Lower lobe of right lung (tissue), 2 donors: ENCODE measurements at regions not wholly inside any gene's neighbourhood (a gene's known extent, or its start where the extent isn't known, plus 50 kb on each side); places are given as distances from the start of the nearest gene placed in this dataset.

Experiments used
- ATAC-seq, 2 donors: fragments of 200-7000 bp; cut with Tn5 transposase; one replicate each; pipeline ENCODE4 v1.9.1; 2020 to 2022; ENCODE audit warnings: mild to moderate bottlenecking in 2 of 2, moderate library complexity in 2 of 2
- DNase-seq: peaks from one replicate; pipeline ENCODE4 v3.0.0-alpha.2; 2020
- H3K27ac ChIP-seq: fragments of 200-600 bp; one replicate; pipeline ENCODE4 v1.8.0; 2022
- H3K27me3 ChIP-seq: fragments of 200-600 bp; one replicate; pipeline ENCODE4 v1.8.0; 2022; ENCODE audit warnings: low read depth
- H3K36me3 ChIP-seq: fragments of 200-600 bp; one replicate; pipeline ENCODE4 v1.8.0; 2022; ENCODE audit warnings: mild to moderate bottlenecking
- H3K4me1 ChIP-seq: fragments of 200-600 bp; one replicate; pipeline ENCODE4 v1.8.0; 2022
- H3K4me3 ChIP-seq: fragments of 200-600 bp; one replicate; pipeline ENCODE4 v1.8.0; 2022; ENCODE audit warnings: mild to moderate bottlenecking
- H3K9me3 ChIP-seq: fragments of 200-600 bp; one replicate; pipeline ENCODE4 v1.8.0; 2022
- intact Hi-C: fragments of 100-400 bp; cut with DNase I; formaldehyde crosslinking; loops from one replicate; pipeline ENCODE4 v1.11.0; 2022
- TF ChIP-seq, protein P1 (sequence below): fragments of 200-600 bp; IDR thresholded peaks from one replicate; pipeline ENCODE4 v1.8.0; 2022; ENCODE audit warnings: antibody characterized with exemption, mild to moderate bottlenecking
- donor health status: DM: no; HTN: yes; CAD: no; lungs with severe emphysema.

DNA sequence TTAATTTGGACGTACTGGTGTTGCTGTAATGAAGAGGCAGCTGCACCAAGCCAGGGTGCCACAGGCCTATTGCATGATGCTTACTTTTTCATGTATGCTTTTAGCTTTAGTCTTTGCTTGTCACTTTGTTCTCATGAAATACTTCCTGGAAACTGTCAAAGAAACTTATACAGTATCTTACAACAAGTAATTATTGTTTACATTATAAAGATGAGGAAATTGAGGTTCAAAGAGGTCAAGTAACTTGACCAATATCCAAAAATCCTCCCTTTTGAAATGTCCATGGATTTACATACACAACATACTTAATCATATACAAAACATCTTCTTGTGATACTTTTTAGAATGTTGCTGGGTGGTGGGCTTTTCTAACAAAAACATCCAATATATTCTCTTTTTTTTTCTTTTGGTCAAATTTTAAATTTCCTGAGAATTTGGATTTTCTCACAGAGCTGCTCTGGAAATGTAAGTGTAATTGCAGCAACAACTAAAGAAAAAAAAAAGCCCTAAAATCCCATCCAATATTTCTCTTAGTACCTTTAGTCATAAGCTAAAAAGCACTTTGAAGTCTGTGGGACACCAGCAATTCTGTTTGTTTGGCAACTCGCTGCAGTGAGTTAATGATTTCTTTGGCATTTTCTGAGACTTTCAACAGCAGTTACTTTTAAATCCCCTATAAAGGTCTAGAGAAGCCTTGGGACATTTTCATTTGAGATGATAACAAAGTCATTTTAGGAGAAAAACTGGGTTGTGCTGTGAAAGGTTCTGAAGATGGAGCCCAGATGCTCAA, 500.6 kb upstream of the IGFBP3 start:
- Histone ChIP-seq H3K9me3 (no peaks in the 10 kb centered on the region), H3K4me3 (no peak overlapping the region), H3K27ac (no peak overlapping the region), H3K36me3 (no peaks in the 10 kb centered on the region), H3K27me3 (no peaks in the 10 kb centered on the region), H3K4me1 (no peaks in the 10 kb centered on the region)
- intact Hi-C loops, result no loop called here
- DNase-seq (no peak), ATAC-seq (no peak)
- TF ChIP-seq, protein P1, sequence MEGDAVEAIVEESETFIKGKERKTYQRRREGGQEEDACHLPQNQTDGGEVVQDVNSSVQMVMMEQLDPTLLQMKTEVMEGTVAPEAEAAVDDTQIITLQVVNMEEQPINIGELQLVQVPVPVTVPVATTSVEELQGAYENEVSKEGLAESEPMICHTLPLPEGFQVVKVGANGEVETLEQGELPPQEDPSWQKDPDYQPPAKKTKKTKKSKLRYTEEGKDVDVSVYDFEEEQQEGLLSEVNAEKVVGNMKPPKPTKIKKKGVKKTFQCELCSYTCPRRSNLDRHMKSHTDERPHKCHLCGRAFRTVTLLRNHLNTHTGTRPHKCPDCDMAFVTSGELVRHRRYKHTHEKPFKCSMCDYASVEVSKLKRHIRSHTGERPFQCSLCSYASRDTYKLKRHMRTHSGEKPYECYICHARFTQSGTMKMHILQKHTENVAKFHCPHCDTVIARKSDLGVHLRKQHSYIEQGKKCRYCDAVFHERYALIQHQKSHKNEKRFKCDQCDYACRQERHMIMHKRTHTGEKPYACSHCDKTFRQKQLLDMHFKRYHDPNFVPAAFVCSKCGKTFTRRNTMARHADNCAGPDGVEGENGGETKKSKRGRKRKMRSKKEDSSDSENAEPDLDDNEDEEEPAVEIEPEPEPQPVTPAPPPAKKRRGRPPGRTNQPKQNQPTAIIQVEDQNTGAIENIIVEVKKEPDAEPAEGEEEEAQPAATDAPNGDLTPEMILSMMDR, result no peak

- intact Hi-C loops, result no loop called here
- no peak overlapping the region for H3K27ac ChIP-seq
- H3K27me3 ChIP-seq, result no peaks in the 10 kb centered on the region
- ATAC-seq (no peak), DNase-seq (no peak)
- no peaks in the 10 kb centered on the region for H3K4me1 ChIP-seq
- H3K36me3 ChIP-seq, result no peaks in the 10 kb centered on the region
- no peak overlapping the region for H3K4me3 ChIP-seq
- H3K9me3 ChIP-seq, result no peaks in the 10 kb centered on the region
- TF ChIP-seq, protein P1, result no peak
Observed at GRCh38 chr7:46414946-46415345, 493.9 kb upstream of the IGFBP3 start.

DNA sequence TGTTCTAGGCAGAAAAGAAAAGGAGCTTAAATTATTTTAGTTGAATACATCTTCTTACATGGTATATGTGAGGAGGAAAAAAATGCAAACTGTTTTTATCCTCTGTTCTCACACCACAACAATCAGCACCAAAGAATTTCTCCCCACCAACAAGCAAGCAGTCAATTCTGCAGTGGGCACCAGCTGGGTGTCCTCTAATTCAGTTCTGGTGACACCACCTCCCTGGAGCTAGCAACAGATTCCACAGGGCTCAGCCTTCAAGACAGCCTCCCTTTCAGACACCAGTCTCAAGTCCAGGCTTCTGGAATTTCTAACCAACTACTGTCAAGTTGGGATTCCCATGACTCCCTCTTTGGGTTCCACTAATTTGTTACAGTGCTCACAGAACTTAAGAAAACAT, 490.2 kb upstream of the IGFBP3 start:
- Histone ChIP-seq H3K9me3 (no peaks in the 10 kb centered on the region), H3K4me3 (no peak overlapping the region), H3K27ac (no peak overlapping the region), H3K27me3 (no peaks in the 10 kb centered on the region), H3K36me3 (no peaks in the 10 kb centered on the region), H3K4me1 (no peaks in the 10 kb centered on the region)
- DNase-seq (no peak), ATAC-seq (no peak)
- TF ChIP-seq, protein P1, result no peak
- intact Hi-C loops, result no loop called here

GRCh38 chr7:46407125-46407524, 486.1 kb upstream of the IGFBP3 start:
- no peaks in the 10 kb centered on the region for H3K4me1 ChIP-seq
- ATAC-seq (no peak), DNase-seq (no peak)
- H3K27me3 ChIP-seq, result no peaks in the 10 kb centered on the region
- H3K27ac ChIP-seq, result no peak overlapping the region
- H3K9me3 ChIP-seq, result no peaks in the 10 kb centered on the region
- TF ChIP-seq, protein P1, result no peak
- H3K36me3 ChIP-seq, result no peaks in the 10 kb centered on the region
- intact Hi-C loops, result no loop called here
- no peak overlapping the region for H3K4me3 ChIP-seq

- Histone ChIP-seq H3K27me3 (no peaks in the 10 kb centered on the region), H3K9me3 (no peaks in the 10 kb centered on the region), H3K4me1 (no peaks in the 10 kb centered on the region), H3K4me3 (no peak overlapping the region), H3K27ac (no peak overlapping the region), H3K36me3 (no peaks in the 10 kb centered on the region)
- DNase-seq, result no peak
- intact Hi-C loops, result no loop called here
- TF ChIP-seq, protein P1, result no peak
- no peak for ATAC-seq
Observed at GRCh38 chr7:46397591-46397990, 476.5 kb upstream of the IGFBP3 start.
